ENCODE measurements at regions not wholly inside any gene's neighbourhood (a gene's known extent, or its start where the extent isn't known, plus 50 kb on each side); places are given as distances from the start of the nearest gene placed in this dataset.

GRCh38 chr15:29208836-29209235 is 60.8 kb downstream of the NSMCE3 start:
- DNase-seq (ENCODE audit: low read depth, low spot score): no peak

DNA sequence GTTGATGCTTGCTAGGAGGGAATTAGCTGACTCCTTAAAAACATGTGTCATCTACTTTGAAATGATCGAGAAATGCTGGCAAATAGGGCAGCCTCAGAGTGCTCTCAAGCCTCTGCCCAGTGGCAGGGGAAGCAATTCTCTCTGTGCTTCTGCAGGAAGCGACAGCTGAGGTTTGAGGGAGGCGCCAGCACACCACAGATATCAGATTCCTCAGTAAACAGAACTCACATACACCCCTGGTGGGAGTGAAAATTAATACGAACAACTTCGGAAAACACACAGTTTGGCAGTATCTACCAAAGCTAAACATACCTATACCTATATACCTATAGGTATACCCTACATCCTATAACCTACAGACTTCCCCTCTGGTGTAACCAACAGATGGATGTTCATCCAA is 61.3 kb downstream of the NSMCE3 start:
- no peak for DNase-seq (ENCODE audit: low read depth, low spot score)

DNA sequence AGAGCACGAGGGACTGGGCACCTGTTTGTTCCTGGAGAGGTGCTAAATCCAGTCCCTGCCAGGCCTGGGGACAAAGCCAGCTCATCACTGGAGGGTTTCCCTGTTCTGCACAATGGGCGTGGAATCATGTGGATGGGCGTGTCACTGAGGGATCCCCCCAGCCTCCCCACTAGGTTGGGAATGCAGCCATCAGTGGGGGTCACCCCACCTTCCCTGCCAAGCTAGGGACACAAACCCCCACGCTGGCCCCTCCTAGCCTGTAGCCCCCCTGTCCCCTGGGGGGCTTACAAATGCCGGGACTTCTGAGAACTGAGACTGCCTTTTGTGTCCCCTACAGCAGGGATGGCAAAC is 61.9 kb downstream of the NSMCE3 start:
- no peak for DNase-seq (ENCODE audit: low read depth, low spot score)

GRCh38 chr15:29207027-29207757 is 62.4 kb downstream of the NSMCE3 start:
- no peak for DNase-seq (ENCODE audit: low read depth, low spot score)

GRCh38 chr15:29205186-29205585 is 64.4 kb downstream of the NSMCE3 start:
- DNase-seq (ENCODE audit: low read depth, low spot score): no peak

DNA sequence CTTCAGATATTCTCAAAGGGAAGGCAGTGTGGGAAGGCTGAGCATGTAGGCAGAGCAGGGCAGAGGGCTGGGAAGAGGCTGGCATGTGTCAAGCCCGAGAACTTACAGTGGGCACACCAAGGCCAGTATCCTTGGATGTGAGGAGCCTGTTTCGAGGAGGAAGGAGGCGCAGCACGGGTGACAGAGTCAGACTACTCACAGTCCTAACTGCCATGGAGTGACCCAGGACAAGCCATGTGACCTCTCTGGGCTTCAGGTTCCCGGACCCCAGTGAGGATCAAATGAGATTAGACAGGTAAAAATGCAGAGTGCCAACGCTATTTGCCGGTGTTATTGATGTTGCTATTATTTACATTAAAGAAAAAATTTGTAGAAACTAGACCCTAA is 65.3 kb downstream of the NSMCE3 start:
- DNase-seq (ENCODE audit: low read depth, low spot score): no peak

- DNase-seq (ENCODE audit: low read depth, low spot score): no peak
Measured at GRCh38 chr15:29203718-29204368, 65.8 kb downstream of the NSMCE3 start.

DNA sequence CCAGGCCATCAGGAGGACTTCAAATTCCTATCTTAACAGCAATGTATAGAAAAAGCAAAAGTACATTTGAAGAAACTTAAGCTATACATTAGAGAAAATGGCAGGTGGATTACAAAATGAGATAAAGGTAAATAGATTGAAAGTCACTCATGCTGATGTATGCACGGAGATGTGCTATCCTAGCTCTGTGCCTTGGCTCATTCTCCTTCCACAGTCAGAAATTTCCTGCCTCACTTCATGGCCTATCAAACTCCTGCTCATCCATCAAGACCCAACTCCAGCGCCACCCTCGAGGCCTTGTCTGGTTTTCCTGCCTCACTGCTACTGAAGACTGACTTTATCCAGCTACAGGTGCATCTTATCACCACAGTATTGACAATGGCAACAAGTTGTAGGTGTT is 72.9 kb downstream of the NSMCE3 start:
- no peak for DNase-seq (ENCODE audit: low read depth, low spot score)

GRCh38 chr15:29196290-29196689 is 73.3 kb downstream of the NSMCE3 start:
- no peak for DNase-seq (ENCODE audit: low read depth, low spot score)

DNA sequence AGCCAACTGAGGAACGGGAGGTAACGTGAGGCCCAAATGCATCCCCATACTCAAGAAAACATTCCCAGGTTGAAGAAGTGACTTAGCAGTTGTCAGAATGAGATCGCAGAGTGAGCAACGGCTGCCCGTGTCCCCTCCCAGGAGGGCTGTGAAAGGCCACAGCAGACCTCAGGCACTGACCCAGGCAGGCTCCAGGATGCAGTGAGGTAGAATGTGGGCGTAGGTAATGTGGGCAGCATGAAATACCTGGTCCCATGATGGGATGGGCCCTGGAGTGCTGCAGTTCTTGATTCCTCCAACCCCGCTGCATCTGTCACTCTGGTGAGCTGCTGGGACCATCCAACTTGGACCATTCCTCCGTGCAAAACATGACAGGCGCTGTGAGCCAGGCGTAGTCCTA is 74.8 kb downstream of the NSMCE3 start:
- no peak for DNase-seq (ENCODE audit: low read depth, low spot score)

DNA sequence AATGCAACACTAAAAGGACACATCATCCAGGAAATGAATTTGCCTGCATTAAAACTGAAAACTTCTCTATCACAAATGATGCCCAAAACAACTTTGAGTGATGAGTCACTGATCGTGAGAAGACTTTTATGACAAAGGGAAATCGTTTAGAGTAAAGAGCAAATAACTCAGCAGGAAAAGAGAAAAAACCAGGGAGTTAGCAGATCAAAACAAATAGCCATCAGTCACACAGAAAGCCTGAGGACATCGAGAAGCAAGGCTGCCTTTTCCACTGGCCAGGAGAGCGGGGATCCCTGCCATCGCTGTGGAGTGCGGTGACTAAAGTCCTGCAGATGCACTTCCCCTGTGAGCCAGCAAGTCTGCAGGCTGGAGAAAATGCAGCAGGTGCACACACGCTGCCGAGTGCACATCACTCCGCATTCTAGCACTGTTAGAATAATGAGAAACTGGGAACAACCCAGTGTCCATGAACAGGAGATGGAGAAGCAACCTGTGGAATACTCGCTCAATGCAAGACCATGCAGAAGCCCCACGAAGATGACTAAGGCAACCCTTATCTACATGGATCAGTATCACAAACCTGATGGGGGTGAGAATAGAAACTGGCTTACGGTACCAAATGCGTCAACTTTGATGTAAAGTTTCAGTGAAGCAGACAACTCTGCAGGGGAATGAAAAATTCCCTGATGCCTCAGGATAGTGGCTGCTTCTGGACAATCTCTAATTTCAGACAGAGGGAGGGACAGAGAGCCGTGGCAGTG is 86.4 kb downstream of the NSMCE3 start:
- DNase-seq (ENCODE audit: low read depth, low spot score): peak; percentile 7

- no peak for DNase-seq (ENCODE audit: low read depth, low spot score)
Measured at GRCh38 chr15:29182590-29182989, 87.0 kb downstream of the NSMCE3 start.

GRCh38 chr15:29172742-29173725 is 96.6 kb downstream of the NSMCE3 start:
- DNase-seq (ENCODE audit: low read depth, low spot score): no peak

DNA sequence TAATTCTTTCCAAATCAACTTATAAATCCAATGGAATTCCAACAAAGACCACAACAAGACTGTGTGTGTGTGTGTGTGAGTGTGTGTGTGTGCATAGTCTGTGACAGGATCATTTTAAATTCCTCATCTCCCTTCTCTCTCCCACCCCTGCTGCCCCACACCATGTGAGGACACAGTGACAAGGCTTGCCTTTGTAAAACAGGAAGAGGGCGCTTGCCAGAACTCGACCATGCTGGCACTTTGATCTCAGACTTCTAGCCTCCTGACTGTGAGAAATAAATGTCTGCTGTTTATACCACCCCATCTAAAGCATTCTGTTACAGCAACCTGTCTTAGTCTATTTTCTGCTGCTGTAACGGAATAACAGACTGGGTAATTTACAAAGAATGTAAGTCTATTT is 99.1 kb downstream of the NSMCE3 start:
- no peak for DNase-seq (ENCODE audit: low read depth, low spot score)
